ENCODE measurements at regions not wholly inside any gene's neighbourhood (a gene's known extent, or its start where the extent isn't known, plus 50 kb on each side); places are given as distances from the start of the nearest gene placed in this dataset.

GRCh38 chr2:128617661-128618060 lies 299.0 kb upstream of the HS6ST1 start:
- no peak for TF ChIP-seq CTCF (IDR thresholded peaks at IDR 0.05; ENCODE audit: low read depth, low read length, missing control alignments)
- H3K4me3 ChIP-seq (replicated peaks; ENCODE audit: low read depth, low read length) = no peak overlapping the region
- DNase-seq (ENCODE audit: extremely low read depth, low read depth) = no peak

- DNase-seq (ENCODE audit: extremely low read depth, low read depth) = no peak
- TF ChIP-seq CTCF (IDR thresholded peaks at IDR 0.05; ENCODE audit: low read depth, low read length, missing control alignments) = no peak
- H3K4me3 ChIP-seq (replicated peaks; ENCODE audit: low read depth, low read length) = no peak overlapping the region
These were observed 300.0 kb upstream of the HS6ST1 start for GRCh38 chr2:128618642-128619041.

- H3K4me3 ChIP-seq (replicated peaks; ENCODE audit: low read depth, low read length) = no peak overlapping the region
- no peak for TF ChIP-seq CTCF (IDR thresholded peaks at IDR 0.05; ENCODE audit: low read depth, low read length, missing control alignments)
- DNase-seq (ENCODE audit: extremely low read depth, low read depth) = no peak
These were observed 301.0 kb upstream of the HS6ST1 start for GRCh38 chr2:128619471-128620325.

GRCh38 chr2:128621074-128621473 lies 302.4 kb upstream of the HS6ST1 start:
- no peak for TF ChIP-seq CTCF (IDR thresholded peaks at IDR 0.05; ENCODE audit: low read depth, low read length, missing control alignments)
- no peak for DNase-seq (ENCODE audit: extremely low read depth, low read depth)
- no peak overlapping the region for H3K4me3 ChIP-seq (replicated peaks; ENCODE audit: low read depth, low read length)

- TF ChIP-seq CTCF (IDR thresholded peaks at IDR 0.05; ENCODE audit: low read depth, low read length, missing control alignments) = no peak
- no peak overlapping the region for H3K4me3 ChIP-seq (replicated peaks; ENCODE audit: low read depth, low read length)
- no peak for DNase-seq (ENCODE audit: extremely low read depth, low read depth)
These were observed 303.7 kb upstream of the HS6ST1 start for GRCh38 chr2:128622371-128622770.

- no peak for TF ChIP-seq CTCF (IDR thresholded peaks at IDR 0.05; ENCODE audit: low read depth, low read length, missing control alignments)
- DNase-seq (ENCODE audit: extremely low read depth, low read depth) = no peak
These were observed 304.4 kb upstream of the HS6ST1 start for GRCh38 chr2:128622955-128623620.

More at GRCh38 chr2:128622955-128623620, 304.4 kb upstream of the HS6ST1 start:
- H3K4me3 ChIP-seq (replicated peaks; ENCODE audit: low read depth, low read length) = no peak overlapping the region
